ENCODE measurements at regions not wholly inside any gene's neighbourhood (a gene's known extent, or its start where the extent isn't known, plus 50 kb on each side); places are given as distances from the start of the nearest gene placed in this dataset.

DNA sequence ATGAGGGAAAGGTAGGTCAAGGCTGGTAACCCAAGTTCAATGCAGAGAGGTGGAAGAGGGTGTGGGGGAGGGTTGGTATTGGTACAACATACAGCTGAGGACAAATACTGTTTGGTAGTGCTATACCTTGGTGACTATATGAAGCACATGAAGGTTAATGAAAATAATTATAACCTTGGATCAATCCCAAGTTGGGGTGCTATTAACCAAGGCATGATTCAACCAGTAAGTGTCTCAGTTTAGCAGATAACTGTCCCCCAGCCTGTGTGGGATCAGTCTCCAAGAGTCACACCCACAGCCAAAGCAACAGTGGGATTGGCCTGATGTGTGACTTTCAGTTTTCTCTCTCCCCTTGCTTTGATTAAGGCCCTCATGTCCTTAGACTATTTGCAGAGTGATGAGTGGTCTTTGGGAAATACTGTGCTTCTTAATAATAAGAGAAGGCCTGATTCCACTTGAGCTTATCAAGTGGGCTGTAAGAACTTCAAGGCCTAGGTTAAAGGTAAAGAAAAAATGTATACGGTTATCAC lies 80.8 kb downstream of the EOMES start:
- TF ChIP-seq, protein P1, sequence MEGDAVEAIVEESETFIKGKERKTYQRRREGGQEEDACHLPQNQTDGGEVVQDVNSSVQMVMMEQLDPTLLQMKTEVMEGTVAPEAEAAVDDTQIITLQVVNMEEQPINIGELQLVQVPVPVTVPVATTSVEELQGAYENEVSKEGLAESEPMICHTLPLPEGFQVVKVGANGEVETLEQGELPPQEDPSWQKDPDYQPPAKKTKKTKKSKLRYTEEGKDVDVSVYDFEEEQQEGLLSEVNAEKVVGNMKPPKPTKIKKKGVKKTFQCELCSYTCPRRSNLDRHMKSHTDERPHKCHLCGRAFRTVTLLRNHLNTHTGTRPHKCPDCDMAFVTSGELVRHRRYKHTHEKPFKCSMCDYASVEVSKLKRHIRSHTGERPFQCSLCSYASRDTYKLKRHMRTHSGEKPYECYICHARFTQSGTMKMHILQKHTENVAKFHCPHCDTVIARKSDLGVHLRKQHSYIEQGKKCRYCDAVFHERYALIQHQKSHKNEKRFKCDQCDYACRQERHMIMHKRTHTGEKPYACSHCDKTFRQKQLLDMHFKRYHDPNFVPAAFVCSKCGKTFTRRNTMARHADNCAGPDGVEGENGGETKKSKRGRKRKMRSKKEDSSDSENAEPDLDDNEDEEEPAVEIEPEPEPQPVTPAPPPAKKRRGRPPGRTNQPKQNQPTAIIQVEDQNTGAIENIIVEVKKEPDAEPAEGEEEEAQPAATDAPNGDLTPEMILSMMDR (IDR thresholded peaks at IDR 0.05): no peak
- TF ChIP-seq POLR2A (IDR thresholded peaks at IDR 0.05): no peak

All from body of pancreas (tissue), 4 donors.